ENCODE measurements at regions not wholly inside any gene's neighbourhood (a gene's known extent, or its start where the extent isn't known, plus 50 kb on each side); places are given as distances from the start of the nearest gene placed in this dataset.

DNA sequence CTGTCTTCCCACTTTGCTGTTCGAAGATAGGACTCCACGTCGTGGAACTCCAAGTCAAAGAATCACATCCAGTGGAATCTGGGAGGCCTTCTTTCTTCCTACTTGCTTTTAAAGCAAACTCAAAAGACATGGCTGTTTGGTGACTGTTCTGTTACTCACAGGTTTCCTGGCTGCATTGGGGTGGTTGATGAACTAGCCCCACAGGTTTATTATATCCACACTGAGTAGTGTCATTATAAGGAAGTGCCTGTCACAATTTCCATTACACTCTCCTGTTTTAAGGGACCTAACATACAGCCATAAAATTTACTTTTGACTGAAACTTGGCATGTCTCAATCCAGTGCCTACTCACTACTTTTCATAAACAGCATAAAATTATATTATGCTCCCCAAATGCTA is 287.3 kb upstream of the SP4 start:
- no peak for DNase-seq (ENCODE audit: extremely low spot score in 2 of 2)
- Histone ChIP-seq H3K4me1 (no peaks in the 10 kb centered on the region), H3K4me3 (no peak overlapping the region), H3K9me3 (no peaks in the 10 kb centered on the region), H3K27me3 (no peaks in the 10 kb centered on the region), H3K36me3 (no peaks in the 10 kb centered on the region), H3K27ac (no peak overlapping the region)
- intact Hi-C loops (cut with DNase I), result no loop called here
- TF ChIP-seq POLR2A (IDR thresholded peaks at IDR 0.05) (no peak), POLR2AphosphoS5 (IDR thresholded peaks at IDR 0.05; ENCODE audit: insufficient read depth in 1 of 2, low read depth in 1 of 2) (no peak)
- TF ChIP-seq, protein P1, sequence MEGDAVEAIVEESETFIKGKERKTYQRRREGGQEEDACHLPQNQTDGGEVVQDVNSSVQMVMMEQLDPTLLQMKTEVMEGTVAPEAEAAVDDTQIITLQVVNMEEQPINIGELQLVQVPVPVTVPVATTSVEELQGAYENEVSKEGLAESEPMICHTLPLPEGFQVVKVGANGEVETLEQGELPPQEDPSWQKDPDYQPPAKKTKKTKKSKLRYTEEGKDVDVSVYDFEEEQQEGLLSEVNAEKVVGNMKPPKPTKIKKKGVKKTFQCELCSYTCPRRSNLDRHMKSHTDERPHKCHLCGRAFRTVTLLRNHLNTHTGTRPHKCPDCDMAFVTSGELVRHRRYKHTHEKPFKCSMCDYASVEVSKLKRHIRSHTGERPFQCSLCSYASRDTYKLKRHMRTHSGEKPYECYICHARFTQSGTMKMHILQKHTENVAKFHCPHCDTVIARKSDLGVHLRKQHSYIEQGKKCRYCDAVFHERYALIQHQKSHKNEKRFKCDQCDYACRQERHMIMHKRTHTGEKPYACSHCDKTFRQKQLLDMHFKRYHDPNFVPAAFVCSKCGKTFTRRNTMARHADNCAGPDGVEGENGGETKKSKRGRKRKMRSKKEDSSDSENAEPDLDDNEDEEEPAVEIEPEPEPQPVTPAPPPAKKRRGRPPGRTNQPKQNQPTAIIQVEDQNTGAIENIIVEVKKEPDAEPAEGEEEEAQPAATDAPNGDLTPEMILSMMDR (IDR thresholded peaks at IDR 0.05), result no peak

DNA sequence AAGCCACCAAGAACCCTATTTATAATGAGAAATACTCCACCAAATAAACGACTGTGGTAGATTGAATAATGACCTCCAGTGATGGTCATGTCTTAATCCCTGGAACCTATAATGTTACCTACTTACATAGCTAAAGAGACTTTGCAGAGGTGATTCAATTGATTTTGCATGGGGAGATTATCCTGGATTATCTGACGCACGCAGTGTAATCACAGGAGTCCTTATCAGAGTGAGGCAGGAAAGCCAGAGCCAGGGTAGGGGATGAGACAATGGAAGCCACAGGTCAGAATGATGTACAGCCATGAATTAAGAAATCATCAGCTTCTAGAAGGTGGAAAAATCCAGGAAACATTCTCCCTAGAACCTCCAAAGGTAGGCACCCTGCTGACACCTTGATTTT is 286.4 kb upstream of the SP4 start:
- H3K4me1 ChIP-seq, result no peaks in the 10 kb centered on the region
- H3K4me3 ChIP-seq, result no peak overlapping the region
- TF ChIP-seq POLR2A (IDR thresholded peaks at IDR 0.05), result no peak
- intact Hi-C loops (cut with DNase I), result no loop called here
- H3K36me3 ChIP-seq, result no peaks in the 10 kb centered on the region
- DNase-seq (ENCODE audit: extremely low spot score in 2 of 2), result no peak
- no peaks in the 10 kb centered on the region for H3K9me3 ChIP-seq
- H3K27me3 ChIP-seq, result no peaks in the 10 kb centered on the region
- H3K27ac ChIP-seq, result no peak overlapping the region

DNA sequence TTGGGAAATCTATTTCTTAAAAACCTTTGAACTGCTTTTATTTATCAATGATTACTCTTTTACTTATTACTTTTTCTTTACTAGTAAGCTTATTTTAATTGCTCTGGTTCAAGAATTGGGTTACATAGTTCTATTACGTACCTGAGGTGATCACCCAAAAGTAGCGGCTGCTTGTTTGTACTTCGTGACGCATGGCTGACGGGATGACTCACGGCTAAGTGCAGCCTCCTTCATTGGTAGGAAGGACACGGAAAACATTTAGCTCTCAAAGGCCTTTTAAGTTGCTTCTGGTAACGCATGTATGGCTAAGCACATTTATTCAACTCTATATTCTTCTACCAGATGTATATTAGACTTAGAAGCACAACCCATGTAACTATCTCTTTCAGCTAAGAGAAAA is 285.8 kb upstream of the SP4 start:
- H3K4me3 ChIP-seq, result no peak overlapping the region
- no peak for DNase-seq (ENCODE audit: extremely low spot score in 2 of 2)
- TF ChIP-seq POLR2A (IDR thresholded peaks at IDR 0.05), result no peak
- TF ChIP-seq, protein P1 (IDR thresholded peaks at IDR 0.05), result no peak
- TF ChIP-seq POLR2AphosphoS5 (IDR thresholded peaks at IDR 0.05; ENCODE audit: insufficient read depth in 1 of 2, low read depth in 1 of 2), result no peak
- intact Hi-C loops (cut with DNase I), result no loop called here
- no peaks in the 10 kb centered on the region for H3K4me1 ChIP-seq
- no peaks in the 10 kb centered on the region for H3K9me3 ChIP-seq
- H3K27me3 ChIP-seq, result no peaks in the 10 kb centered on the region
- H3K36me3 ChIP-seq, result no peaks in the 10 kb centered on the region
- H3K27ac ChIP-seq, result no peak overlapping the region

DNA sequence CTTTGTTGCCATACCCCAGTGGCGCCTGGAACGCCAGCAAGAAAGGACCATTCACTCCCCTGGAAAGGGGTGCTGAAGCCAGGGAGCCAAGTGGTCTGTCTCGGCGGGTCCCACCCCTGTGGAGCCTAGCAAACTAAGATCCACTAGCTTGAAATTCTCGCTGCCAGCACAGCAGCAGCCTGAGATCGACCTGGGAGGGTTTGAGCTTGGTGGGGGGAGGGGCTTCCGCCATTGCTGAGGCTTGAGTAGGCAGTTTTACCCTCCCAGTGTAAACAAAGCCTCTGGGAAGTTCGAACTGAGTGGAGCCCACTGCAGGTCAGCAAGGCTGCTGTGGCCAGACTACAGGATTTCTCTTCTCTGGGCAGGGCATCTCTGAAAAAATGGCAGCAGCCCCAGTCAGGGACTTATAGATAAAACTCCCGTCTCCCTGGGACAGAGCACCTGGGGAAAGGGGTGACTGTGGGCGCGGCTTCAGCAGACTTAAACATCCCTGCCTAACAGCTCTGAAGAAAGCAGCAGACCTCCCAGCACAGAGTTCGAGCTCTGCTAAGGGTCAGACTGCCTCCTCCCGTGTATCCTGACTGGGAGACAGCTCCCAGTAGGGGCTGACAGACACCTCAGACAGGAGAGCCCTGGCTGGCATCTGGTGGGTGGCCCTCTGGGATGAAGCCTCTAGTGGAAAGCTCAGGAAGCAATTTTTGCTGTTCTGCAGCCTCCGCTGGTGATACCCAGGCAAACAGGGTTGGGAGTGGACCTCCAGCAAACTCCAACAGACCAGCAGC is 281.1 kb upstream of the SP4 start:
- Histone ChIP-seq H3K4me3 (no peak overlapping the region), H3K36me3 (no peaks in the 10 kb centered on the region), H3K27me3 (no peaks in the 10 kb centered on the region), H3K27ac (no peak overlapping the region), H3K9me3 (no peaks in the 10 kb centered on the region), H3K4me1 (no peaks in the 10 kb centered on the region)
- no peak for TF ChIP-seq POLR2A (IDR thresholded peaks at IDR 0.05)
- TF ChIP-seq POLR2AphosphoS5 (IDR thresholded peaks at IDR 0.05; ENCODE audit: insufficient read depth in 1 of 2, low read depth in 1 of 2), result no peak
- TF ChIP-seq, protein P1 (IDR thresholded peaks at IDR 0.05), result no peak
- intact Hi-C loops (cut with DNase I), result no loop called here
- no peak for DNase-seq (ENCODE audit: extremely low spot score in 2 of 2)

DNA sequence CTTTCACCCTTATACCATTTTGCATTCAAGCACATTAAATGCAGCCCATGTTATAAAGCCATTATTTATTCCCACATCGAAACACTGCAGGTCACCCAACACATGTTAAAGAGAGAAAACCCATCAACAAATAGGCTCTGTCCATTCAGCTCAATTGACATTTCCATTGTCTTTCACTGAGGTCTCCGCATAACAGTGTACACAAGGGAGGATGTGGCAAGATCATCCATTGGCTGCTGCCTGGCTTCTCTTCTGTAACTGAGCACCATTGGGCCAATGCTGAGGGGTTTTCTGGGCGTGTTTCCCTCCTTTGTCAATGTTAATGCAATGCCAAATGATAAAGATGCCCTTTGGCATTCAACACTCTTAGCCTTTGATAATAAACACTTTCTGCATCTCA is 278.1 kb upstream of the SP4 start:
- H3K36me3 ChIP-seq, result no peaks in the 10 kb centered on the region
- intact Hi-C loops (cut with DNase I), result no loop called here
- no peak for TF ChIP-seq POLR2A (IDR thresholded peaks at IDR 0.05)
- no peak for TF ChIP-seq POLR2AphosphoS5 (IDR thresholded peaks at IDR 0.05; ENCODE audit: insufficient read depth in 1 of 2, low read depth in 1 of 2)
- TF ChIP-seq, protein P1 (IDR thresholded peaks at IDR 0.05), result no peak
- H3K27ac ChIP-seq, result no peak overlapping the region
- no peaks in the 10 kb centered on the region for H3K4me1 ChIP-seq
- DNase-seq (ENCODE audit: extremely low spot score in 2 of 2), result no peak
- H3K9me3 ChIP-seq, result no peaks in the 10 kb centered on the region
- no peaks in the 10 kb centered on the region for H3K27me3 ChIP-seq
- no peak overlapping the region for H3K4me3 ChIP-seq
